GM21360 (cell line): ENCODE measurements at regions not wholly inside any gene's neighbourhood (a gene's known extent, or its start where the extent isn't known, plus 50 kb on each side); places are given as distances from the start of the nearest gene placed in this dataset.
"Not testable (repeated sequence)": the region's sequence is repeated elsewhere in the genome, so short reads cannot be mapped to it uniquely, and the experiment has no call there.

Source experiments
- ATAC-seq: cut with Tn5 transposase; IDR thresholded peaks from one replicate; pipeline ENCODE4 v1.9.1; 2021; ENCODE audit warnings: mild to moderate bottlenecking, moderate library complexity; ENCODE audit not compliant: unreplicated experiment

DNA sequence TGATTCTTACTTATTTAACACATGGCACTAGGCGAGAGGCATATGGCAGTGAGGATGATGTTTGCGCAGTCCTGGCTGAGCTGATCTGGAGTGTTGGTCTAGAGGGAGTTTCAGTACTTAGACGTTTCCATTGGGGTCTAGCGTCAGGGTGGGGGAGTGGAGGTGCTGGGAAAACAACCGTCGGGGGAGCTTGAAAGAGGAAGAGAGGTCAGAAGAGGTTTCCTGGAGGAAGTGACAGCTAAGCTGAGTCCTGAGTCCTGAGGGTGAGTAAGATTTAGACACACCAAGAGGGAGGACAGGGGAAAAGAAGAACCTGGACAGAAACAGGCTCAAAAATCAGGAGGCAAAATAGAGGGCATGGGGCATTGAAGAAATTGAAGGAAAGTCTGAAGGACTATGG is 81.4 kb downstream of the ALOX5AP start:
- no peak for ATAC-seq

GRCh38 chr13:30818323-30818960 is 83.1 kb downstream of the ALOX5AP start:
- no peak for ATAC-seq

DNA sequence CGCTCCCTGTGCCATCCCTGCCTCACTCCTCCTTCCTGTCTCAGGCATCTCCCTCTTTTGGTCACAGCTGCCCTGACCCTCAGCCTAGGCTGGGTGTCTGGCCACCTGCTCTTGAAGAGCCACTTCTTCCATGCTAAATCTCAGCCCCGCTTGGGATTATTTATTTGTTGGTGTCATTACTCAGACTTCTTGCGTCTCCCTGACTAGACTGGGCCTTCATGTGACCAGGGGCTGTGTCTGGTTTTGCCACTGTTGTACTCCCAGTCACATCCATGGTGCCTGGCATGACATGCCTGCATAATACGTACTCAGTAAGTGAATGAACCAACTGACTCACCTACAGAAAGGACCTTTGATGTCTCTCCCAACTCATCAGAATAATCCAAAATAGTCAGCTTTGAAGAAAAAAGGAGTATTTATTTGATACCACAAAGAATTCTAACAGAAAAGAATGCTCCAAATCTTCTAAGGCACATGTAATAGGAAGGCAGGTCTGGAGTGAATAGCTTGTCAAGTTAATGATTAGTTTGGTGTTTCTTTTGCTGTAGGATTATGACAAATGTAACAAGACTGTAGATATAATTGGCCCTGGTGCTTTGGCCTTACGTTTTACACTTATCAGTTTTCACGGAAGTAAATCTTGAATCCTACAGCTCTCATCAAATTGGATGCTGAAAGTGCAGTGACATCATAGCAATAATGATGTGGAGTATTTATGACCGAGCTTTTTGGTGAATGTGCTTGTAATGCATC is 84.0 kb downstream of the ALOX5AP start:
- ATAC-seq = no peak

DNA sequence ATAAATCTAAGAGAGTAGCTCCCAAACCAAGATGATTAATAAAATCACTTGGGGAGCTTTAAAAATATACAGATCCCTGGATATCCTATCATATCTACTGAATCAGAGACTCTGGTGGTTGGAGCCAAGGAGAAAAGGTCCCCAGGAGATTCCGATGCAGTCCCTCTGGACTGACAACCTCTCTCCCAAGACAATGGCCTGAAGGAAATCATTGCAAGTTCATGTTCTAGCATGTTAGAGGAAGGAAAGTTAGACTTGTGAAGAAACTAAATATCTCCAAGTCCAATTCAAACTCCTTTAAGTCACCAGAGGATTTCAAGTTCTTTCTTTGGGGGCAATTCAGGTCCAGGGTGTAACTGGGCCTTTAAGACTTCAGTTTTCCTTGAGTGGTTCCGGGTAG is 84.7 kb upstream of the MEDAG start:
- no peak for ATAC-seq

GRCh38 chr13:30824651-30825050 is 81.4 kb upstream of the MEDAG start:
- no peak for ATAC-seq

DNA sequence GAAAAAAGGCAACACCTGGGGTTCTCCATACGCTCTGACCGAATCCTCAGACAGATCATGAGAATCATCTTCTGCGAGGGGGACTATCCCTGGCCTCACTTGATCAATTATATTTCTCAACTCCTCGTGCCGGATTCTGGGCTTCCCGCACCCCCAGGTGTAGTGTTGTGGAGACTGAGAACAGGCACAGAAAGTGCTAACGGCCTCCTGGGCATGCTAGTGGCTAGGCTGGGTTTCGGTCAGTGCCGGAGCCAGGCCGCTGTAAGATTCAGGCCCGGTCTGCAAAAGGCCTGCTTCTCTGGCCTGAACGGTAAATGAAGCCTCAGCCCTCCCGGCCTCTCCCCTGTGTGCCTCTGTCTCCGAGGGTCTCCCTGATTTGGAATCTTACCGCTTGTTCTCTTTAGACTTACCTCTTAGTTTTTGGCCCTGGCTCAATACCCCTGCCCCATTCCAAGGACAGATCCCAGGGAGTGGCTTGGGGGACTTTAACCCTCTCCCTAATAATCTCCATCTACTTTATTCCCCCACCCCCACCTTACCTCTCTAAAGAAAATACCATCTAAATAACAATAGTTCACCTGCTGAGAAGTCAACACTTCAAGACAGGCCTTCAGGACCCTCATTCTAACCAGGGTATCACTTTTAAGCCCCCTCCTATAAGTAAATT is 79.0 kb upstream of the MEDAG start:
- ATAC-seq = no peak

GRCh38 chr13:30827578-30827925 is 78.5 kb upstream of the MEDAG start:
- ATAC-seq = no peak

DNA sequence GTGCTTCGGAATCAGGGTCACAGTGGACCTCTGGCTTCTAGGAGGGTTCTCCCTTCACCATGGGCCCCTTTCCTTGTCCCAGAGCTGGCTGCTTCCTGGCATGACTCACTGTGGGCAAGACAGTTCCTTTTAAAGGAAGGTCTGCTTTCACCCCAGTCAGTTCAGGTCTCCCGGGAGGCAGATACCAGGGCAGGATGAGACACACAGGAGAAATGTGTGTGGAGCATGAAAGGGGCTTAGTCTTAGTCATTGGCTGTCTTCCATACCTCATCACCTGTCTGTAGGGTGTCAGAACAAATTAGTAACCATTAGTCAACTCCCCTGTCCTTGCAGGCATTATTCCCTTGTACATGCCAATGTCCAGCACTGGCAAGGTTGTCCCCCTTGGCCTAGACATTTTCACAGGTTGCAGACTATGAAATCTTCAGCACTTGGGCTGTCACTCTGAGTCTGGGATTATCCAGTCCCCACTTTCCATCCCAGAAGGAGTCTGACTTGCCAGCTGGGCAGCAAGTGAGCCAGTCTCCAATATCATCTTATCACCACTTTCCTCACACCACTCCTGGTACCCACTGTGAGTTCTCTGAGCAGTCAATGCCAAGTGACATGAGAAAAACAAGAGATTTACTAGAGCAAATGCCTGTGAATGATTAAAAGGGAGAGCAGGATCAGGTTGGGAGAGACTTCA is 76.8 kb upstream of the MEDAG start:
- no peak for ATAC-seq

DNA sequence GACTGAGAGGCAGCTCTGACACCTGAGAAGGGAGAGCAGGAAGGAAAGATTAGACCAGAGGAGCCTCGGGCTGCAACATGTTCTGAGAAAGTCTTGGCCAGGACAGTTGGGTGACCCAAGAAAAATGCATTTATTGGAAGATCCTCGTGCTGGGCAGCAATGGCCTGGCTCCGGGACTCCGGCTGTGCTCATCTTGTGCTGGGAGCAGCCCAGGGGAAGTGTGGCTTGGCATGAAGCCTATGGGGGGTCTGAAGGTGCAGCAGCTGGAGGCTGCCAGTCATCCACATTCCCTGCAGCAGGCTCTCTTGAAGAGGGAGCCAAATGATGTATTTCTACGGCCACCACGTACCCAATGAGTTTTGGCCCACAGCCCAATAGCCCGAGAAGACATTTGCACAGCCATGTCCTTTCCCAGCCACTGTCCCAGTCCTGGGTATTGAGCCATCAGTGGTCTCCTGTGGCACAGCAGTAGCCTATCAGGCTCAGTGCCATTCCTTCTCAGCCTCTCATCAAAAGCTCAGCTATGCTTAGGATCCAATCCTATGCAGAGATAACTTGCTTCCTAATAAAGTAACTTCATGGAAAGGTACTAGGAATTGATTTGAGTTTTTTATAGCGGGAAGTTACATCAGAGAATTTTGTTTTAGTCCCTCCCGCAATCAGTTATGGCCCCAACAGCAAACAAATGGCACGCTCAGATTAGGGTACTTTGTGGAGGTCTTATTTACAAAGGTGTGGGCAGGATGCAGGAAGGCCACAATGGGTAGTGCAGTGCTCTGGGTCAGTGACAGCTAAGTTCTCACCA is 76.0 kb upstream of the MEDAG start:
- no peak for ATAC-seq

DNA sequence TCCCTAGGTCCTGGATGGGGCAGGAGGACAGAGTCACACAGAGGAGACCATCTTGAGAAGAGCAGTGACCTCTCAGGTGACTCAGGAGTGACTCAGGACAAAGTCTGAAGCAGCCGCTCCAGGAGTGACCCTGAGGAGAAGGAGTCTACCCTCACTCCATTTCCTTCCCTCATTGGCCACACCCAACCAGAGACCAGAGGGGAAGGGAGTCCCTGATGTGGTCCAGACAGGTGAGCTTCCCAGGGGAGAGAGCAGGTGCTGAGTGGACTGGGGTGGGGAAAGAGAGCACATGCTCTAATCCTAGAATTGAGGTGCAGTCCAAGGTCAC is 75.5 kb upstream of the MEDAG start:
- ATAC-seq = no peak

- ATAC-seq = no peak
Observed at GRCh38 chr13:30831515-30831914, 74.6 kb upstream of the MEDAG start.

- ATAC-seq = no peak
Observed at GRCh38 chr13:30832377-30832776, 73.7 kb upstream of the MEDAG start.

DNA sequence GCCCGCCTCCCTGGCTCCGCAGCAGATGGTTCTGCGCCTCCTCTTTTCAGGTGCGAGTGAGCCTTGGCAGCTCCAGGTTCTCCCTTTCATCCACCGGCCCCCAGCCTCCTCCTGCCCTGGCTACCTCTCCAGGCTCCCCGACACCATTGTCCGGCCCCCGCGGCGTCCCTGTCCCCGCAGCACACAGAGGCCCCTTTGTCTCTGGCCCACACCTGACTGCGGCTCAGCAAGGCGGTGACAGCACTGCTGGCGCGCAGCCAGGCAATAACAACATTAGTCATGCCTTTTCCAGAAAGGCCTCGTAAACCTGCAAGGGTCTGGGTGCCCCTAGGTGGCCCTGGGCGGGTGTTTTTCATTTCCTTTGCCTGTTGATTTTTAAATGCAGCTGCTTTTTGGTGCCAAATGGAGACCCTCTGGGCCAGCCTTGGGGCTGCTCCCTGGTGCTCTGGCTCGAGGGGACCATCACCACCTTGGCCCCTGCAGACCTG is 73.2 kb upstream of the MEDAG start:
- no peak for ATAC-seq

- ATAC-seq = no peak
Observed at GRCh38 chr13:30835442-30835841, 70.6 kb upstream of the MEDAG start.

DNA sequence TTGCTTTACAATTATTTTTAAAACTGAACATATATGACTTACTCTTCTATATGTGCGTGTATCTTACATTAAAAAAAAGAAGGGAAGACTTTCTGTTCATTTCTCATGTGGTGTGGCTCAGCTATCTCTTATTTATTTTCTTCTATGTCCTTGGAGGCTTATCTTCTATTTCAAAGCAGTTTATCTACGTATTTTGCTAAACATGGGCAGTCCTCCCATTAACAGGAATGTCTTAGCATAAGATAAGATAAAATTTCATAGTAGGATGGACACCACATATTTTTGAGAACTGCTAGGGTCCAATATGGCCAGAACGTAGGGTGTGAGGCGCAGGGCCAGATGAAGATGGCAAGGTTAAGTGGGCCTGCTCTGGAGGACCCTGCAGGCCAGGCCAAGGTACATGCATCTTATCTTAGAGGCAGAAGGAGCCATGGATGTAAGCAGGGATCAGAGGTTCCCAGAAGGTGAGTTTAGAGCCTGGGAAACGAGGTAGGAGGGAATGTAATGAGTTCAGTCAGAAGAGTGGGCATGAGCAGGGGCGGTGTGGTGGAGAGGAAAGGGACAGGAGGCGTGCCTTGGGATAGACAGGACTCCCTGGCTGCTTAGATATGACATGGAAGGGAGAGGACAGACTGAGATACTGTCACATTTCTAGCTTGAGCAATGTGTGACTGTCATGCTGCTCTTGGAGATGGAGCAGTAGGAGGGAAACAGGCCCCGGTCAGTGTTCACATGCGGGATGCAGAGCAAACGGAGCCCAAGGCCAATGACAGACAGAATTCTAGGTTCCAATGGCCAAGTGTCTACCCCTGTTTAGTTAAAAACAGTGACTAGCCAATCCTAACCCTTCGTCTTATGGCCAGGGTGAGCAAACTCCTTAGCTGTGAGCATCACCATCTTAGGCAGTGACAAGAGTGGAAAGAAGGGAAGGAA is 68.6 kb upstream of the MEDAG start:
- ATAC-seq = no peak

DNA sequence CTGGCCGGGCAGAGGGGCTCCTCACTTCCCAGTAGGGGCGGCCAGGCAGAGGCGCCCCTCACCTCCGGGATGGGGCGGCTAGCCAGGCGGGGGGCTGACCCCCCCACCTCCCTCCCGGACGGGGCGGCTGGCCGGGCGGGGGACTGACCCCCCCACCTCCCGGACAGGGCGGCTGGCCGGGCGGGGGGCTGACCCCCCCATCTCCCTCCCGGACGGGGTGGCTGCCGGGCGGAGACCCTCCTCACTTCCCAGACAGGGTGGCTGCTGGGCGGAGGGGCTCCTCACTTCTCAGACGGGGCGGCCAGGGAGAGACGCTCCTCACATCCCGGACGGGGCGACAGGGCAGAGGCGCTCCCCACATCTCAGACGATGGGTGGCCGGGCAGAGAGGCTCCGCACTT is 66.4 kb upstream of the MEDAG start:
- not testable (repeated sequence) for ATAC-seq

DNA sequence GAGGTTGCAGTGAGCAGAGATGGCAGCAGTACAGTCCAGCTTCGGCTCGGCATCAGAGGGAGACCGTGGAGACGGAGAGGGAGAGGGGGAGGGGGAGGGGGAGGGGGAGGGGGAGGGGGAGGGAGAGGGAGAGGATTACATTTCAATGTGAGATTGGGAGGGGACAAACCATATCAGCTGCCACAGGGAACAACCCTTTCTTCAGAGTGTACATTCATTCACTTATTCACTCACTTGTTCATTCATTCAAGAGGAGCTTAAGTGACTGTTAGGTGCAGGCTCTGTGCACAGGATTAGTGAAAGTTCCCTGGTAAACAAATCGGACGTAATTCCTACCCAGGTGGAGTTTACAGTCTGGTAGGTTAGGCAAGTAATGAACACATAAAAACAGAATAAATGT is 65.6 kb upstream of the MEDAG start:
- no peak for ATAC-seq

GRCh38 chr13:30841154-30841553 is 64.9 kb upstream of the MEDAG start:
- ATAC-seq = no peak

- ATAC-seq = no peak
Observed at GRCh38 chr13:30843548-30843947, 62.5 kb upstream of the MEDAG start.
